ENCODE measurements at regions not wholly inside any gene's neighbourhood (a gene's known extent, or its start where the extent isn't known, plus 50 kb on each side); places are given as distances from the start of the nearest gene placed in this dataset.

DNA sequence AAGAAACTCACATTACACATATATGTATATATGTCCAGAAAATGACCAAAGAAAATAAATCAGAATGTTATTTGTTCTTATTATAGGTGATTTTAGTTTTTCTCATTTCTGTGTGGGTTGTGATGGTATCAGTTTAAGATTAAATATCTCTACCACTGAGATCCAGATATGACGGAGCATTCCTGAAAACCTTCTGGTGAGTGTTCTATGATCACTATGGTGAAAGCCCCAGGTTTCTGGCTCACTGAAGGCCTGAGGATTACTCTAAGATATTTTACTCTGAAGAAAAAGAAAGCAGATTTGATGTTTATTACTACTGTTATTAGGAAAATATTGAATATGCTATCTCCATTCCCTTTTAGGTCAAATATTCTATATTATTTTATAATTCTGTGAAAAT lies 62.8 kb upstream of the L3MBTL3 start:
- H3K27me3 ChIP-seq (ENCODE audit: control insufficient read depth, insufficient read depth, low read length) = no peaks in the 10 kb centered on the region
- no peak overlapping the region for H3K4me3 ChIP-seq (ENCODE audit: low read depth, low read length)
- no peaks in the 10 kb centered on the region for H3K36me3 ChIP-seq (ENCODE audit: control insufficient read depth, insufficient read depth, low read length)
- TF ChIP-seq CTCF (IDR thresholded peaks at IDR 0.05; ENCODE audit: insufficient read depth, low read length, poor library complexity, severe bottlenecking) = no peak
- DNase-seq (ENCODE audit: low read depth) = no peak

DNA sequence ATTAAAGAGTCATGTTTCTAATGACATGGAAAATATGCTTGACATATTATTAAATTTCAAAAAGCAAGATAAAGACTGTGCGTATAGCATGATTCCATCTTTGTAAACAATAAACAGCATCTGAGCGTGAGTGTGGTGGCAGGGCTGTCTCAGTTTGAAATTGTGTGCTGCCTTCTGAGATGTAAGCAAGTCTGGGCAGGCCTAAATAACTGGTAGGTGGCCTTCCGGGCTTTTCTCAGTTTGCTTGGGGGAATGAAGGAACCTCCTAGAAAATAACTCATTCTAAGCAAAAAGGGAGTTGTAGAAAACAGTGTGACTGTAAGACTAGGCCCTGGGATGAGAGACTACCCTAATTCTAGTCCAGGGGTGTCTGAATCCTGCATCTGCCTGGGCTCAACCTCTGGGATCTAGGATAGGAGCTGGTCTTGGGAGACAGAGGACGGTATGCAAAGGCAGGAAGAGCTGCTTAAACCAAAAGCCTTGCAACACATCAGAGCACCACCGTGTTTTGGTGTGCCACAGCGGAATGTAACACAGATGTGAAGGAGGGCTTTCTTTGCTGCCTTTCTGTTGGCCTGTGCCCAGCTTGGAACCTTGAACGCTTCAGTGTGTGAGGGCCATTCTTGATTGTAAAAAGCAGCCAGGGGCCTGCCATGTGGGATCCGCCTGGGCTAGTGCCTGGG lies 63.5 kb upstream of the L3MBTL3 start:
- no peaks in the 10 kb centered on the region for H3K36me3 ChIP-seq (ENCODE audit: control insufficient read depth, insufficient read depth, low read length)
- no peak for DNase-seq (ENCODE audit: low read depth)
- no peak overlapping the region for H3K4me3 ChIP-seq (ENCODE audit: low read depth, low read length)
- H3K27me3 ChIP-seq (ENCODE audit: control insufficient read depth, insufficient read depth, low read length) = no peaks in the 10 kb centered on the region
- no peak for TF ChIP-seq CTCF (IDR thresholded peaks at IDR 0.05; ENCODE audit: insufficient read depth, low read length, poor library complexity, severe bottlenecking)

GRCh38 chr6:129947797-129948196 lies 70.6 kb upstream of the L3MBTL3 start:
- no peak overlapping the region for H3K4me3 ChIP-seq (ENCODE audit: low read depth, low read length)
- DNase-seq (ENCODE audit: low read depth) = no peak
- H3K36me3 ChIP-seq (ENCODE audit: control insufficient read depth, insufficient read depth, low read length) = no peaks in the 10 kb centered on the region
- no peak for TF ChIP-seq CTCF (IDR thresholded peaks at IDR 0.05; ENCODE audit: insufficient read depth, low read length, poor library complexity, severe bottlenecking)
- H3K27me3 ChIP-seq (ENCODE audit: control insufficient read depth, insufficient read depth, low read length) = no peaks in the 10 kb centered on the region

- no peak overlapping the region for H3K4me3 ChIP-seq (ENCODE audit: low read depth, low read length)
- no peak for TF ChIP-seq CTCF (IDR thresholded peaks at IDR 0.05; ENCODE audit: insufficient read depth, low read length, poor library complexity, severe bottlenecking)
- no peaks in the 10 kb centered on the region for H3K36me3 ChIP-seq (ENCODE audit: control insufficient read depth, insufficient read depth, low read length)
- H3K27me3 ChIP-seq (ENCODE audit: control insufficient read depth, insufficient read depth, low read length) = no peaks in the 10 kb centered on the region
- no peak for DNase-seq (ENCODE audit: low read depth)
Measured at GRCh38 chr6:129946439-129947140, 71.8 kb upstream of the L3MBTL3 start.

- Histone ChIP-seq H3K4me3 (ENCODE audit: low read depth, low read length) (no peak overlapping the region), H3K36me3 (ENCODE audit: control insufficient read depth, insufficient read depth, low read length) (no peaks in the 10 kb centered on the region), H3K27me3 (ENCODE audit: control insufficient read depth, insufficient read depth, low read length) (no peaks in the 10 kb centered on the region)
- no peak for TF ChIP-seq CTCF (IDR thresholded peaks at IDR 0.05; ENCODE audit: insufficient read depth, low read length, poor library complexity, severe bottlenecking)
- no peak for DNase-seq (ENCODE audit: low read depth)
Measured at GRCh38 chr6:129943637-129944271, 74.6 kb upstream of the L3MBTL3 start.

Measured in kidney epithelial cell (primary cell).